ENCODE measurements at regions not wholly inside any gene's neighbourhood (a gene's known extent, or its start where the extent isn't known, plus 50 kb on each side); places are given as distances from the start of the nearest gene placed in this dataset.

DNA sequence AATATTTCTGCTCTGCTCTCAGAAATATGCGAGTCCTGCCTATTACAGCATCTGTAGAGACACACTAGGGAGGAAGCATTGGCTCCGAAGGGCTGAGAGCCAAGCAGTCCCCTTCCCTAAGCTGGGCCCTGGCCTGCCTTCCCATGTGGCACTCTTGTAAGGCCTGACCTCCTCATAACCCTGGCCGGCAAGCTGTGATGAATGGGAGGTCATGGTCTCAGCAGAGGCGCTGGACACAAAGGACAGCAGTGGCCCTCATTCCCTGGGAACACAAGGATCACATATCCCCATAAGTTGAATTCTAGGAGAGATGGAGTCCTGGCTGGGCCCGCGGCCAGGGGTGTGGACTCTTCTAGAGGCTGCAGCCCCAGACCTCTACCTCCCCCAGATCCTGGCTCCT, 483.3 kb downstream of the ZNF536 start:
- Mint-ChIP-seq H3K4me3 (no peak overlapping the region), H3K27me3 (ENCODE audit: insufficient read depth) (no peaks in the 10 kb centered on the region), H3K27ac (no peak overlapping the region), H3K4me1 (peaks cover 2% of the 10 kb centered on the region), H3K36me3 (ENCODE audit: low read depth) (no peaks in the 10 kb centered on the region), H3K9me3 (no peaks in the 10 kb centered on the region)
- Histone ChIP-seq H3K4me1 (ENCODE audit: control insufficient read depth, insufficient read depth, low read length) (peaks cover 4% of the 10 kb centered on the region), H3K9ac (ENCODE audit: extremely low read depth, low read length, poor library complexity, severe bottlenecking) (no peak overlapping the region), H3K4me3 (ENCODE audit: low read length) (no peak overlapping the region), H3K9me3 (ENCODE audit: control insufficient read depth, low read length) (no peaks in the 10 kb centered on the region), H3K36me3 (ENCODE audit: control insufficient read depth, insufficient read depth, low read length) (no peaks in the 10 kb centered on the region), H3K27me3 (ENCODE audit: control insufficient read depth, insufficient read depth, low read length, poor library complexity, severe bottlenecking) (no peaks in the 10 kb centered on the region), H3K27ac (ENCODE audit: low read depth, low read length) (no peak overlapping the region)
- no peak for DNase-seq
- 96 to 100% methylated on average over 3 to 6 of the region's 6 CpGs for WGBS, 2 experiments (ENCODE audit: insufficient coverage in 1 of 2, insufficient read length in 1 of 2)
- TF ChIP-seq, protein P1, sequence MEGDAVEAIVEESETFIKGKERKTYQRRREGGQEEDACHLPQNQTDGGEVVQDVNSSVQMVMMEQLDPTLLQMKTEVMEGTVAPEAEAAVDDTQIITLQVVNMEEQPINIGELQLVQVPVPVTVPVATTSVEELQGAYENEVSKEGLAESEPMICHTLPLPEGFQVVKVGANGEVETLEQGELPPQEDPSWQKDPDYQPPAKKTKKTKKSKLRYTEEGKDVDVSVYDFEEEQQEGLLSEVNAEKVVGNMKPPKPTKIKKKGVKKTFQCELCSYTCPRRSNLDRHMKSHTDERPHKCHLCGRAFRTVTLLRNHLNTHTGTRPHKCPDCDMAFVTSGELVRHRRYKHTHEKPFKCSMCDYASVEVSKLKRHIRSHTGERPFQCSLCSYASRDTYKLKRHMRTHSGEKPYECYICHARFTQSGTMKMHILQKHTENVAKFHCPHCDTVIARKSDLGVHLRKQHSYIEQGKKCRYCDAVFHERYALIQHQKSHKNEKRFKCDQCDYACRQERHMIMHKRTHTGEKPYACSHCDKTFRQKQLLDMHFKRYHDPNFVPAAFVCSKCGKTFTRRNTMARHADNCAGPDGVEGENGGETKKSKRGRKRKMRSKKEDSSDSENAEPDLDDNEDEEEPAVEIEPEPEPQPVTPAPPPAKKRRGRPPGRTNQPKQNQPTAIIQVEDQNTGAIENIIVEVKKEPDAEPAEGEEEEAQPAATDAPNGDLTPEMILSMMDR (conservative IDR thresholded peaks at IDR 0.05): no peak

DNA sequence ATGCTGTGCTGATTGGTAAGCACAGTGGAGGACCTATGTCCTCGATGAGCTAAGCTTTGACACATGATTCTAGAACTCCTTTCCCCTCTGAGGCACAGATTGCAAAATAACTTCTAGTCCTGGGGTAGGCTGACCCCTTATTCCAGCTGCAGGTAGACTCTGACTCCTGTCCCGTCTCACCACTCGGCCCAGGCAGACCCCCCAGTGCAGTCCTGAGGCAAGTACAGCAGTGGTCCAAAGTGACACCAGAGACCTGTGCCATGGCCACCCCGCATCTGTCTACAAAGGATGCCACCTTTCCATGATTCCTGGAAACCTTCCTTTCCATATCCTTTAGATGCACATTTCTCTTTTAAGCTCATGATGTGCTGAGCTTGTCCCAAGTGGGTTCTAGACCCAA, 482.5 kb downstream of the ZNF536 start:
- no peak overlapping the region for H3K27ac ChIP-seq (ENCODE audit: low read depth, low read length)
- WGBS, 2 experiments (ENCODE audit: insufficient coverage in 1 of 2, insufficient read length in 1 of 2): 92 to 93% methylated on average over 3 to 4 of the region's 4 CpGs
- no peaks in the 10 kb centered on the region for H3K36me3 ChIP-seq (ENCODE audit: control insufficient read depth, insufficient read depth, low read length)
- H3K4me3 ChIP-seq (ENCODE audit: low read length): no peak overlapping the region
- H3K27me3 ChIP-seq (ENCODE audit: control insufficient read depth, insufficient read depth, low read length, poor library complexity, severe bottlenecking): no peaks in the 10 kb centered on the region
- H3K4me1 ChIP-seq (ENCODE audit: control insufficient read depth, insufficient read depth, low read length): peaks cover 4% of the 10 kb centered on the region
- Mint-ChIP-seq H3K4me3 (no peak overlapping the region), H3K36me3 (ENCODE audit: low read depth) (no peaks in the 10 kb centered on the region), H3K27me3 (ENCODE audit: insufficient read depth) (no peaks in the 10 kb centered on the region), H3K9me3 (no peaks in the 10 kb centered on the region), H3K4me1 (peaks cover 2% of the 10 kb centered on the region), H3K27ac (no peak overlapping the region)
- TF ChIP-seq, protein P1 (conservative IDR thresholded peaks at IDR 0.05): no peak
- DNase-seq: no peak
- no peaks in the 10 kb centered on the region for H3K9me3 ChIP-seq (ENCODE audit: control insufficient read depth, low read length)
- no peak overlapping the region for H3K9ac ChIP-seq (ENCODE audit: extremely low read depth, low read length, poor library complexity, severe bottlenecking)

DNA sequence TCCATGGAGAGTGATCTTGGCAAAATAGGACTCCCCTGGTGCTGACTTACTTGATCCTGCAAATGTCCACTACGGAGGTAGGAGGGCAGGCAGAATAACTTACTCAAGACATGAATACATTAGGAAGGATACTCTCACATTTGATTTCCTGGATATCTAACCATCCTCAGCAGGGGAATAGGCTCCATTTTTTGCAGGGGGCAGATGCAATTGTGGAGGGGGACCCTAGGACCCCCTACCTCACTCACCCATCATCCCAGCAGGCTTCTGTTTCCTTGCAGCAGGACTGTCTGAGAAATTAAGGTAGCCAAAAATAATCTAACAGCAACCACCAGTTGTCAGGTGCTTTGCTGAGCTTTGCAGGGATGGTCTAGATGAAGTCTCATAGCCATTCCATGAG, 482.0 kb downstream of the ZNF536 start:
- Histone ChIP-seq H3K27me3 (ENCODE audit: control insufficient read depth, insufficient read depth, low read length, poor library complexity, severe bottlenecking) (no peaks in the 10 kb centered on the region), H3K9me3 (ENCODE audit: control insufficient read depth, low read length) (no peaks in the 10 kb centered on the region), H3K36me3 (ENCODE audit: control insufficient read depth, insufficient read depth, low read length) (no peaks in the 10 kb centered on the region), H3K9ac (ENCODE audit: extremely low read depth, low read length, poor library complexity, severe bottlenecking) (no peak overlapping the region), H3K27ac (ENCODE audit: low read depth, low read length) (no peak overlapping the region), H3K4me3 (ENCODE audit: low read length) (no peak overlapping the region), H3K4me1 (ENCODE audit: control insufficient read depth, insufficient read depth, low read length) (peaks cover 4% of the 10 kb centered on the region)
- TF ChIP-seq, protein P1 (conservative IDR thresholded peaks at IDR 0.05): no peak
- no peaks in the 10 kb centered on the region for H3K9me3 Mint-ChIP-seq
- H3K27ac Mint-ChIP-seq: no peak overlapping the region
- H3K4me1 Mint-ChIP-seq: peaks cover 2% of the 10 kb centered on the region
- WGBS, 2 experiments (ENCODE audit: insufficient coverage in 1 of 2, insufficient read length in 1 of 2): 82 to 100% methylated on average over 1 of the region's 1 CpG
- no peaks in the 10 kb centered on the region for H3K36me3 Mint-ChIP-seq (ENCODE audit: low read depth)
- no peak overlapping the region for H3K4me3 Mint-ChIP-seq
- DNase-seq: no peak
- no peaks in the 10 kb centered on the region for H3K27me3 Mint-ChIP-seq (ENCODE audit: insufficient read depth)

Data from endodermal cell (in vitro differentiated cells).